ENCODE measurements at regions not wholly inside any gene's neighbourhood (a gene's known extent, or its start where the extent isn't known, plus 50 kb on each side); places are given as distances from the start of the nearest gene placed in this dataset.

- no peak for TF ChIP-seq POLR2A (IDR thresholded peaks at IDR 0.05)
- TF ChIP-seq, protein P1, sequence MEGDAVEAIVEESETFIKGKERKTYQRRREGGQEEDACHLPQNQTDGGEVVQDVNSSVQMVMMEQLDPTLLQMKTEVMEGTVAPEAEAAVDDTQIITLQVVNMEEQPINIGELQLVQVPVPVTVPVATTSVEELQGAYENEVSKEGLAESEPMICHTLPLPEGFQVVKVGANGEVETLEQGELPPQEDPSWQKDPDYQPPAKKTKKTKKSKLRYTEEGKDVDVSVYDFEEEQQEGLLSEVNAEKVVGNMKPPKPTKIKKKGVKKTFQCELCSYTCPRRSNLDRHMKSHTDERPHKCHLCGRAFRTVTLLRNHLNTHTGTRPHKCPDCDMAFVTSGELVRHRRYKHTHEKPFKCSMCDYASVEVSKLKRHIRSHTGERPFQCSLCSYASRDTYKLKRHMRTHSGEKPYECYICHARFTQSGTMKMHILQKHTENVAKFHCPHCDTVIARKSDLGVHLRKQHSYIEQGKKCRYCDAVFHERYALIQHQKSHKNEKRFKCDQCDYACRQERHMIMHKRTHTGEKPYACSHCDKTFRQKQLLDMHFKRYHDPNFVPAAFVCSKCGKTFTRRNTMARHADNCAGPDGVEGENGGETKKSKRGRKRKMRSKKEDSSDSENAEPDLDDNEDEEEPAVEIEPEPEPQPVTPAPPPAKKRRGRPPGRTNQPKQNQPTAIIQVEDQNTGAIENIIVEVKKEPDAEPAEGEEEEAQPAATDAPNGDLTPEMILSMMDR (IDR thresholded peaks at IDR 0.05), result no peak
These were observed 64.9 kb downstream of the DNAJB9 start for GRCh38 chr7:108634535-108634934.

All from lower leg skin (tissue), 3 donors.